Endothelial cell of umbilical vein (primary cell): ENCODE measurements at regions not wholly inside any gene's neighbourhood (a gene's known extent, or its start where the extent isn't known, plus 50 kb on each side); places are given as distances from the start of the nearest gene placed in this dataset.

Source experiments
- BruUV-seq: library from RNA; stranded (reverse); fragments of 400-500 nt; replicated peaks from 2 replicates; lab custom pipeline; 2021; lab: Mats Ljungman, UMichigan
- CTCF ChIA-PET: fragments of 300-600, 350-600 bp; sonication (Branson Sonifier 250); formaldehyde crosslinking; loops from one replicate; lab custom pipeline; 2021; ENCODE audit warnings: antibody characterized with exemption, inconsistent platforms; lab: Charles Lee
- POLR2A ChIA-PET: fragments of 300-600, 350-600 bp; sonication (Branson Sonifier 250); formaldehyde crosslinking; loops from one replicate; lab custom pipeline; 2021; ENCODE audit warnings: antibody characterized with exemption, inconsistent platforms; lab: Charles Lee
- DNase-seq: peaks from one replicate; pipeline ENCODE4 v3.0.0-alpha.2; 2011; ENCODE audit warnings: low read depth, low spot score
- FAIRE-seq: peaks from 2 replicates; lab custom pipeline; 2011; peaks lifted over from hg19 to GRCh38; lab: Jason Lieb, UNC
- H2AFZ ChIP-seq: 2 replicates; pipeline ENCODE4 v1.6.0; 2012; ENCODE audit warnings: low read depth, low read length, control low read depth, inconsistent platforms
- H3K27ac ChIP-seq: 2 replicates; pipeline ENCODE4 v1.5.1; 2011; ENCODE audit warnings: low read depth, mild to moderate bottlenecking, control low read depth, low read length, moderate library complexity; ENCODE audit not compliant: insufficient read depth
- H3K27me3 ChIP-seq, 2 experiments: 2 replicates each; pipeline versions ENCODE4 v1.6.0 to v1.6.1; 2011; ENCODE audit warnings: low read length in 2 of 2, mixed read lengths in 1 of 2; ENCODE audit not compliant: control insufficient read depth in 2 of 2, insufficient read depth in 2 of 2
- H3K36me3 ChIP-seq, 2 experiments: 2 replicates in 1 of 2; 3 replicates in 1 of 2; pipeline ENCODE4 v1.5.1; 2011; ENCODE audit warnings: low read length in 2 of 2, mild to moderate bottlenecking in 1 of 2, moderate library complexity in 1 of 2; ENCODE audit not compliant: control insufficient read depth in 2 of 2, insufficient read depth in 2 of 2; ENCODE audit errors: extremely low read depth in 1 of 2
- H3K4me1 ChIP-seq: 3 replicates; pipeline ENCODE4 v1.5.1; 2011; ENCODE audit warnings: mild to moderate bottlenecking, low read length; ENCODE audit not compliant: control insufficient read depth, insufficient read depth; ENCODE audit errors: extremely low read depth
- H3K4me2 ChIP-seq: 2 replicates; pipeline ENCODE4 v1.6.1; 2011; ENCODE audit warnings: low read length, control low read depth, mixed read lengths; ENCODE audit not compliant: insufficient read depth
- H3K4me3 ChIP-seq, 3 experiments: fragments of 200-600 bp in 1 of 3; sonication (generic), shearing (Covaris generic) in 1 of 3; replicated peaks in 1 of 3; 2 replicates each; pipeline ENCODE4 v1.5.1; 2011 to 2016; ENCODE audit warnings: control low read depth in 3 of 3, low read length in 3 of 3, mild to moderate bottlenecking in 2 of 3, inconsistent platforms in 1 of 3, low read depth in 1 of 3, moderate library complexity in 1 of 3; ENCODE audit not compliant: insufficient read depth in 1 of 3
- H3K79me2 ChIP-seq: 2 replicates; pipeline ENCODE4 v1.6.0; 2012; ENCODE audit warnings: low read length, inconsistent platforms; ENCODE audit not compliant: control insufficient read depth, insufficient read depth
- H3K9ac ChIP-seq: replicated peaks from 2 replicates; pipeline ENCODE3; 2011; ENCODE audit warnings: low read length, control low read depth; ENCODE audit not compliant: insufficient read depth; ENCODE audit errors: extremely low read depth
- H3K9me1 ChIP-seq: replicated peaks from 3 replicates; pipeline ENCODE4 v1.6.0; 2011; ENCODE audit warnings: mild to moderate bottlenecking, low read length; ENCODE audit not compliant: control insufficient read depth, insufficient read depth; ENCODE audit errors: extremely low read depth
- H3K9me3 ChIP-seq: replicated peaks from 2 replicates; pipeline ENCODE4 v1.5.1; 2012; ENCODE audit warnings: low read length, inconsistent platforms; ENCODE audit not compliant: control insufficient read depth, insufficient read depth
- H4K20me1 ChIP-seq: replicated peaks from 2 replicates; pipeline ENCODE3; 2011; ENCODE audit warnings: mild to moderate bottlenecking, low read length; ENCODE audit not compliant: control insufficient read depth, insufficient read depth; ENCODE audit errors: extremely low read depth
- CTCF ChIP-seq, 2 donors: IDR thresholded peaks; 1 replicate in 1 of 2; 2 replicates in 1 of 2; pipeline ENCODE4 v1.5.1; 2011; ENCODE audit warnings: low read length in 2 of 2, mild to moderate bottlenecking in 2 of 2, moderate library complexity in 2 of 2, control low read depth in 1 of 2, inconsistent platforms in 1 of 2, low read depth in 1 of 2; ENCODE audit not compliant: insufficient read depth in 1 of 2; ENCODE audit errors: extremely low read depth in 1 of 2
- EZH2 ChIP-seq: IDR thresholded peaks from 2 replicates; pipeline ENCODE4 v1.6.1; 2012; ENCODE audit warnings: borderline replicate concordance, low read depth, mild to moderate bottlenecking, moderate library complexity, low read length, inconsistent platforms; ENCODE audit not compliant: severe bottlenecking
- FOS ChIP-seq: IDR thresholded peaks from 2 replicates; pipeline ENCODE4 v1.6.1; 2011; ENCODE audit warnings: mild to moderate bottlenecking, low read length, moderate library complexity, borderline replicate concordance; ENCODE audit not compliant: insufficient read depth
- GATA2 ChIP-seq: IDR thresholded peaks from 2 replicates; pipeline ENCODE4 v1.7.0; 2011; ENCODE audit warnings: low read depth, mild to moderate bottlenecking, moderate library complexity, mixed read lengths, low read length; ENCODE audit not compliant: insufficient read length, insufficient read depth
- JUN ChIP-seq: IDR thresholded peaks from 2 replicates; pipeline ENCODE4 v1.6.1; 2011; ENCODE audit warnings: borderline replicate concordance, low read depth; ENCODE audit not compliant: insufficient read length, insufficient read depth
- MYC ChIP-seq: IDR thresholded peaks from one replicate; pipeline ENCODE4 v1.6.1; 2011; ENCODE audit warnings: mild to moderate bottlenecking, low read depth, low read length
- POLR2A ChIP-seq: IDR thresholded peaks from 2 replicates; pipeline ENCODE4 v1.6.1; 2012; ENCODE audit warnings: low read depth, mild to moderate bottlenecking, control low read depth, low read length
- POLR2AphosphoS5 ChIP-seq: IDR thresholded peaks from 2 replicates; pipeline ENCODE4 v1.6.1; 2012; ENCODE audit warnings: low read depth, mild to moderate bottlenecking, control low read depth, low read length, moderate library complexity; ENCODE audit not compliant: insufficient read depth
- dilution Hi-C: fragments of 300-500 bp; cut with MboI; formaldehyde crosslinking; loops from one replicate; pipeline ENCODE4 v1.15.0; 2019; ENCODE audit warnings: low sequenced_read_pairs; ENCODE audit not compliant: extremely low pct_ligation_motif_present
- intact Hi-C: fragments of 100-400 bp; cut with micrococcal nuclease; formaldehyde crosslinking; loops from one replicate; pipeline ENCODE4 v1.10.0; 2022
- TF ChIP-seq, protein P1 (sequence below): IDR thresholded peaks from 2 replicates; pipeline ENCODE4 v1.6.1; 2011; ENCODE audit not compliant: insufficient read depth, insufficient read length

GRCh38 chr15:23750179-23750578 lies 63.1 kb upstream of the NDN start:
- Histone ChIP-seq H2AFZ (no peak overlapping the region), H3K79me2 (no peaks in the 10 kb centered on the region), H3K36me3 (no peaks in the 10 kb centered on the region), H3K9me1 (no peaks in the 10 kb centered on the region), H3K4me3 (no peak overlapping the region), H3K4me1 (no peaks in the 10 kb centered on the region), H3K9me3 (peaks cover 9% of the 10 kb centered on the region), H4K20me1 (no peaks in the 10 kb centered on the region), H3K4me2 (no peak overlapping the region), H3K27ac (no peak overlapping the region), H3K9ac (no peak overlapping the region), H3K27me3 (no peaks in the 10 kb centered on the region)
- dilution Hi-C loops (no loop called here), intact Hi-C loops (no loop called here)
- DNase-seq (no peak), FAIRE-seq (no peak)
- ChIA-PET CTCF (no interaction called here), POLR2A (no interaction called here)
- no peak for TF ChIP-seq GATA2
- TF ChIP-seq POLR2A = no peak
- no peak for TF ChIP-seq MYC
- TF ChIP-seq, protein P1, sequence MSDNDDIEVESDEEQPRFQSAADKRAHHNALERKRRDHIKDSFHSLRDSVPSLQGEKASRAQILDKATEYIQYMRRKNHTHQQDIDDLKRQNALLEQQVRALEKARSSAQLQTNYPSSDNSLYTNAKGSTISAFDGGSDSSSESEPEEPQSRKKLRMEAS = no peak
- no peak for TF ChIP-seq POLR2AphosphoS5
- TF ChIP-seq FOS = no peak
- TF ChIP-seq EZH2 = no peak
- TF ChIP-seq CTCF (IDR thresholded peaks at IDR 0.05; ENCODE audit: extremely low read depth in 1 of 2, insufficient read depth in 1 of 2, low read depth in 1 of 2, low read length in 2 of 2) = no peak
- TF ChIP-seq JUN = no peak
- BruUV-seq = no TSS peak
